Fibroblast of villous mesenchyme (primary cell): ENCODE measurements at regions not wholly inside any gene's neighbourhood (a gene's known extent, or its start where the extent isn't known, plus 50 kb on each side); places are given as distances from the start of the nearest gene placed in this dataset.

Source experiments
- DNase-seq: peaks from one replicate; pipeline ENCODE4 v3.0.0-alpha.2; 2010; ENCODE audit warnings: low read depth
- H3K4me3 ChIP-seq: 2 replicates; pipeline ENCODE4 v1.5.1; 2011; ENCODE audit warnings: low read depth, mild to moderate bottlenecking, low read length
- TF ChIP-seq, protein P1 (sequence below): IDR thresholded peaks from 2 replicates; pipeline ENCODE4 v1.5.1; 2012; ENCODE audit warnings: low read depth, mild to moderate bottlenecking, low read length; ENCODE audit not compliant: insufficient read depth

DNA sequence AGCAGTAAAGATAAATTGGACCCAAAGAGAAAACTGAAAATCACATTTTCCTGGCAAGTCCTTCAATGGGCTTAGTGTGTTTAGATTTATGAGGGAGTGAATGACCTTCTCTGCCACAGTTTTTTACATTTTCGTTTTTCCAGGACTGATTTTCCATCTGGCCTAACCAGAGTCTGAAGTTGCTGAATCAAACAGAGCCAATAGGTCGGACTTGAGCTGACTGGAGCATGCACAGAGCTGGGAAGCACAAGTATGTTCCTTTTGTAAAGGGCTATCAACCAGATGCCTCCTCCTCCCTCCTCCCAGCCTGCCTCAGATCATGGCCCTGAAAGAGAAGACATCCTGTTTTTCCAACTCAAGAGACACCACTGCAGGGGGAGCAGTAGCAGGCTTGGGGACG is 126.0 kb upstream of the ANKRD1 start:
- H3K4me3 ChIP-seq = no peak overlapping the region
- TF ChIP-seq, protein P1, sequence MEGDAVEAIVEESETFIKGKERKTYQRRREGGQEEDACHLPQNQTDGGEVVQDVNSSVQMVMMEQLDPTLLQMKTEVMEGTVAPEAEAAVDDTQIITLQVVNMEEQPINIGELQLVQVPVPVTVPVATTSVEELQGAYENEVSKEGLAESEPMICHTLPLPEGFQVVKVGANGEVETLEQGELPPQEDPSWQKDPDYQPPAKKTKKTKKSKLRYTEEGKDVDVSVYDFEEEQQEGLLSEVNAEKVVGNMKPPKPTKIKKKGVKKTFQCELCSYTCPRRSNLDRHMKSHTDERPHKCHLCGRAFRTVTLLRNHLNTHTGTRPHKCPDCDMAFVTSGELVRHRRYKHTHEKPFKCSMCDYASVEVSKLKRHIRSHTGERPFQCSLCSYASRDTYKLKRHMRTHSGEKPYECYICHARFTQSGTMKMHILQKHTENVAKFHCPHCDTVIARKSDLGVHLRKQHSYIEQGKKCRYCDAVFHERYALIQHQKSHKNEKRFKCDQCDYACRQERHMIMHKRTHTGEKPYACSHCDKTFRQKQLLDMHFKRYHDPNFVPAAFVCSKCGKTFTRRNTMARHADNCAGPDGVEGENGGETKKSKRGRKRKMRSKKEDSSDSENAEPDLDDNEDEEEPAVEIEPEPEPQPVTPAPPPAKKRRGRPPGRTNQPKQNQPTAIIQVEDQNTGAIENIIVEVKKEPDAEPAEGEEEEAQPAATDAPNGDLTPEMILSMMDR = no peak
- DNase-seq = peak; percentile 47

DNA sequence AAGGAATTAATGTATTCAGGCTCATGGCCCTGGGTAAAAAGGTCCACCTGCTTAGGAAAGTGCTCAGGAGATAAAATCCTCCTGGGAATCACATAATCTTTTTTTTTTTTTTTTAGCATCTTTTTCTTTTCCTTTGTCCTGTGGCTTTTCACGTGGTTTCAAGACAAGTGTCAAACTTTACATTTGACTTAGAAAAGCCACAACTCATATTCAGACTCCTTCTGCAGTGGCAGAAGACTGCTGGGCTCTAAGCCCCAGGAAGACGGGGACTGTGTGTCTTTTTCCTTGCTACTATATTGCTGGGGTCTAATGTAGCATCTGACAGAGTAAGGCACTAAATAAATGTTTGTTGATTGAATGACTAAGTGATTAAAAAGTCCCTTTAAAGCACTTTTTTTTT is 127.5 kb upstream of the ANKRD1 start:
- DNase-seq = no peak
- no peak overlapping the region for H3K4me3 ChIP-seq
- TF ChIP-seq, protein P1 = no peak

DNA sequence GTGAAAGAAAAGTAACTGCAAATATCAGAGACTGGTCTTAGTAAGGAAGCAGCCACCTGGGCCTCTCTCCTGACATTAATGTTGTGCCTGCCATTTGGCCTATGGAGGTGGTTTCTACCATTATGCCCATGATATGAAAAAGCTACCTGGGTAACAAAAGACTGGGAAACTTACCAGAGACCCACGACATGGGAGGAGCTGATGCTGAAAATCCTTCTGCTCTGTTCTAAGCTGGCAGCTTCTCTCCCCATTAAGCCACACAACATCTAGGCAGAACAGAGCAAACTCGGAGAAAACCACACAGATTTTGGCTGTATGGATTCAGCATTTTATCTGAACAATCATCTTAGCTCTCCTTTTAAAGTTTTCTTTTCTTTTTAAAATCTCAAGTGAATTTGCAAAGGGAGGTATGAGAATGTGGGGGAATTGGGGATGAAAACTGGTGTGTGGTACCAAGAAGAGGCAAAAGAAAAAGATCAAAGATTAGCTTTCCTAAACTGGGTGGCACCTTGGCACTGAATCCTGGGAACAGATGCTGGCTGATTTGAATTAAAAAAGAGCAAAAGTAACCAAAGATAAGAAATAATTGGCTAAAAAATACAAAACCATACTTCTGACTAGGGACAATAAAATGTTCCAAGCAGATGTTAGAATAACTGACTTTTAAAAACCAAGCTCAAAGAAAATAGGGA is 128.6 kb upstream of the ANKRD1 start:
- DNase-seq = no peak
- no peak overlapping the region for H3K4me3 ChIP-seq
- TF ChIP-seq, protein P1 = no peak

DNA sequence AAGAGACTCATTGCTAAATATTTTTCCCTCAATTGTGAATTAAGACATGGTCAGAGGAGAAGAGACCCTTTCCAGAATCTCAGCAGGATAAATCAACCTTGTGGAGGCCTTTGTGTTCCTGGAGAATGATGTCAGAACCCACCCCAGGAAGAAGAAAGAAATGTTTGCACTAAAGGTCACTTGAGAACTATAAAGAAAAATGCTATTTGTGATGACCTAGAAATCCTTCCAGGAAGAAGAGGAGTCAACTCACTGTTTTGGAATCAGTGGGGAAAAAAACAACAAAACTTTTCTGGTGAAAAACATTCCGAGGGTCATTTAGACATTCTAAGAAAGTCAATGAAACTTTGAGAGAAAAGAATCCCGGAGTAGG is 129.1 kb upstream of the ANKRD1 start:
- peak; percentile 47 for DNase-seq
- TF ChIP-seq, protein P1 = no peak

DNA sequence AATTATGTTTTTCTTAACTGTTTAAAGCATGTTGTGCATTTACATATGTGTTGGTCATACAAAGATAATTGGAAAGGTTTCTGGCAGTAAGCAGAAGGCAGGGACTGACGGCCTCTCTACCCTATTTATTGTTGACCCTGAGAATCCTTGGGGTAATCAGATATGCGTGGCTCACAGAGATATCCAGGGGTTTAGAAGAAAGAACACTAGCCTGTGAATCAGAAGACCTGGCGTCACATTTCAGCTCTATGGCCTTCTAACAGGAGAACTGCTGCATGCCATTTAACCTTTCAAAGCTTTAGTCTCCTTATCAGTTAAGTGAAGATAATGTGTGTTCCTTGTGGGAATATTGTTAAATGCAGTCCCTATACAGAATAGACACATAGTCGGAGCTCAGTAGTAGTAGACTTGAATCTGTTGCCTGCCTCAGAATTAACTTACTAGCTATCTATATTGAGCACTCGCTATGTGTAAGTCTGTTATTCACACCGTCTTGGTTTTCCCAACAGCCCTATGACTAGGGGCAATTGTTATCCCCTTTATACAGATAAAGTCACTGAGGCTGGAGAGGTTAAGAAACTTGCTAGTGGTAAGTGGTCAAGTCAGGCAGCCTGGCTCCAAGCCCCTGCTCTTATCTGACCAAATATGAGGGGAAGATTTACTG is 129.6 kb upstream of the ANKRD1 start:
- TF ChIP-seq, protein P1 = no peak
- H3K4me3 ChIP-seq = no peak overlapping the region
- peak; percentile 36 for DNase-seq

More for the DNA sequence above, 129.1 kb upstream of the ANKRD1 start:
- no peak overlapping the region for H3K4me3 ChIP-seq

DNA sequence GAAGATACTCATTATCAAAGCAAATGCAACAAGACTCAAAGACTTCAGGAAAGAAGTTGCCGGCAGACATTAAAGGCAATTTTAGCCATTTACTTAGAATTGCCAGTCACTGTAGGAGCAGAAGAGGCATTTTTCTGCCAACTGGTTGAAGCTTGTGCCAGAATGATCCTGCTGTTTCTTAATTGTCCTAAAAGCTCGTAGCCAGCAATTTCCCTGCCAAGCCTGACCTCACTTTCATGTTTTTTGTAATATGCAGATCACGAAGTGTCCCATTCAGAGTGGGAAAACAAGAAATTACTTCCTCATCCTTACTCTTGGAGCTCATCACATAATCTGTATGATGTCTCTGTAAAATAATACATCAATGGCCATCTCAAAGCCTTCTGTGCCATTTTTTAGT is 130.9 kb upstream of the ANKRD1 start:
- no peak overlapping the region for H3K4me3 ChIP-seq
- TF ChIP-seq, protein P1 = no peak
- DNase-seq = no peak
